ENCODE measurements at regions not wholly inside any gene's neighbourhood (a gene's known extent, or its start where the extent isn't known, plus 50 kb on each side); places are given as distances from the start of the nearest gene placed in this dataset.

- no peak for DNase-seq (ENCODE audit: extremely low read depth in 1 of 2, low read depth in 1 of 2)
Observed at GRCh38 chr10:31754803-31755624, 173.6 kb downstream of the ARHGAP12 start.

- DNase-seq (ENCODE audit: extremely low read depth in 1 of 2, low read depth in 1 of 2) = no peak
Observed at GRCh38 chr10:31753681-31754080, 174.9 kb downstream of the ARHGAP12 start.

GRCh38 chr10:31752170-31752569 is 176.5 kb downstream of the ARHGAP12 start:
- DNase-seq (ENCODE audit: extremely low read depth in 1 of 2, low read depth in 1 of 2) = no peak

GRCh38 chr10:31751738-31752080 is 176.9 kb downstream of the ARHGAP12 start:
- no peak for DNase-seq (ENCODE audit: extremely low read depth in 1 of 2, low read depth in 1 of 2)

- DNase-seq (ENCODE audit: extremely low read depth in 1 of 2, low read depth in 1 of 2) = no peak
Observed at GRCh38 chr10:31751051-31751737, 177.4 kb downstream of the ARHGAP12 start.

- no peak for DNase-seq (ENCODE audit: extremely low read depth in 1 of 2, low read depth in 1 of 2)
Observed at GRCh38 chr10:31749981-31750840, 178.4 kb downstream of the ARHGAP12 start.

GRCh38 chr10:31749301-31749700 is 179.3 kb downstream of the ARHGAP12 start:
- DNase-seq (ENCODE audit: extremely low read depth in 1 of 2, low read depth in 1 of 2) = no peak

- no peak for DNase-seq (ENCODE audit: extremely low read depth in 1 of 2, low read depth in 1 of 2)
Observed at GRCh38 chr10:31745612-31746376, 182.8 kb downstream of the ARHGAP12 start.

GRCh38 chr10:31744025-31744424 is 184.6 kb downstream of the ARHGAP12 start:
- no peak for DNase-seq (ENCODE audit: extremely low read depth in 1 of 2, low read depth in 1 of 2)

GRCh38 chr10:31742255-31742654 is 186.4 kb downstream of the ARHGAP12 start:
- no peak for DNase-seq (ENCODE audit: extremely low read depth in 1 of 2, low read depth in 1 of 2)

GRCh38 chr10:31741473-31741872 is 187.2 kb downstream of the ARHGAP12 start:
- no peak for DNase-seq (ENCODE audit: extremely low read depth in 1 of 2, low read depth in 1 of 2)

GRCh38 chr10:31739711-31740110 is 188.9 kb downstream of the ARHGAP12 start:
- DNase-seq (ENCODE audit: extremely low read depth in 1 of 2, low read depth in 1 of 2) = no peak

GRCh38 chr10:31739146-31739545 is 189.5 kb downstream of the ARHGAP12 start:
- no peak for DNase-seq (ENCODE audit: extremely low read depth in 1 of 2, low read depth in 1 of 2)

GRCh38 chr10:31731711-31732110 is 196.9 kb downstream of the ARHGAP12 start:
- DNase-seq (ENCODE audit: extremely low read depth in 1 of 2, low read depth in 1 of 2) = no peak

- no peak for DNase-seq (ENCODE audit: extremely low read depth in 1 of 2, low read depth in 1 of 2)
Observed at GRCh38 chr10:31730776-31731175, 197.9 kb downstream of the ARHGAP12 start.

GRCh38 chr10:31728698-31729224 is 199.9 kb downstream of the ARHGAP12 start:
- no peak for DNase-seq (ENCODE audit: extremely low read depth in 1 of 2, low read depth in 1 of 2)

- DNase-seq (ENCODE audit: extremely low read depth in 1 of 2, low read depth in 1 of 2) = no peak
Observed at GRCh38 chr10:31725436-31725835, 203.2 kb downstream of the ARHGAP12 start.

- DNase-seq (ENCODE audit: extremely low read depth in 1 of 2, low read depth in 1 of 2) = no peak
Observed at GRCh38 chr10:31724296-31724695, 204.3 kb downstream of the ARHGAP12 start.

GRCh38 chr10:31723106-31723750 is 205.4 kb downstream of the ARHGAP12 start:
- DNase-seq (ENCODE audit: extremely low read depth in 1 of 2, low read depth in 1 of 2) = no peak

- DNase-seq (ENCODE audit: extremely low read depth in 1 of 2, low read depth in 1 of 2) = no peak
Observed at GRCh38 chr10:31721096-31721495, 207.5 kb downstream of the ARHGAP12 start.

Measured in activated CD8-positive, alpha-beta memory T cell treated with anti-CD3 and anti-CD28 coated beads for 1 hour (primary cell).